OCI-LY1 (cell line): ENCODE measurements at regions not wholly inside any gene's neighbourhood (a gene's known extent, or its start where the extent isn't known, plus 50 kb on each side); places are given as distances from the start of the nearest gene placed in this dataset.

Experiments
- EZH2 ChIP-seq: fragments of 200-600 bp; sonication (generic), shearing (Covaris generic); IDR thresholded peaks from 2 replicates; pipeline ENCODE4 v1.8.0; 2017; ENCODE audit warnings: borderline replicate concordance, mixed run types, mild to moderate bottlenecking, antibody characterized with exemption, low read length, moderate library complexity, mixed read lengths
- TF ChIP-seq, protein P1 (sequence below): fragments of 200-600 bp; sonication (generic), shearing (Covaris generic); IDR thresholded peaks from 2 replicates; pipeline ENCODE4 v1.5.1; 2017; ENCODE audit warnings: mild to moderate bottlenecking, antibody characterized with exemption, low read length, moderate library complexity, mixed read lengths

DNA sequence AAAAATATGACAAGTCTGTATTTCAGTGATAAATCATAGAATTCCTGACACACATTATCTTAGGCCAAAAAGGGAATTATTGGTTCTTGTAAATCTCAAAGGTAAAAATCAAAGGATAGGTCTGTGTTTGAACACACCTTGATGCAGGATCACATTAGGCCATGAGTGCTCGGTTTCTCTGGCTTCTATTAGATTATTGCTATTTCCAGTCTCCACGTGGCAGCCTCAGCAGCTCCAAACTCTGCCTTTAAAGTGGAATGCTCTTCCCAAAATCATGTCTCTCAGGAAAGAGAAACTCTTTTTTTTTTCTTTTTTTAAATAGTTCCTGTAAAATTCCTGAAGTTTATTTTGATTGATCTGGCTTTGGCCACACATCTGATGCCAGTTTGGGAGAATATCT lies 105.6 kb upstream of the FRMD6 start:
- TF ChIP-seq, protein P1, sequence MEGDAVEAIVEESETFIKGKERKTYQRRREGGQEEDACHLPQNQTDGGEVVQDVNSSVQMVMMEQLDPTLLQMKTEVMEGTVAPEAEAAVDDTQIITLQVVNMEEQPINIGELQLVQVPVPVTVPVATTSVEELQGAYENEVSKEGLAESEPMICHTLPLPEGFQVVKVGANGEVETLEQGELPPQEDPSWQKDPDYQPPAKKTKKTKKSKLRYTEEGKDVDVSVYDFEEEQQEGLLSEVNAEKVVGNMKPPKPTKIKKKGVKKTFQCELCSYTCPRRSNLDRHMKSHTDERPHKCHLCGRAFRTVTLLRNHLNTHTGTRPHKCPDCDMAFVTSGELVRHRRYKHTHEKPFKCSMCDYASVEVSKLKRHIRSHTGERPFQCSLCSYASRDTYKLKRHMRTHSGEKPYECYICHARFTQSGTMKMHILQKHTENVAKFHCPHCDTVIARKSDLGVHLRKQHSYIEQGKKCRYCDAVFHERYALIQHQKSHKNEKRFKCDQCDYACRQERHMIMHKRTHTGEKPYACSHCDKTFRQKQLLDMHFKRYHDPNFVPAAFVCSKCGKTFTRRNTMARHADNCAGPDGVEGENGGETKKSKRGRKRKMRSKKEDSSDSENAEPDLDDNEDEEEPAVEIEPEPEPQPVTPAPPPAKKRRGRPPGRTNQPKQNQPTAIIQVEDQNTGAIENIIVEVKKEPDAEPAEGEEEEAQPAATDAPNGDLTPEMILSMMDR, result no peak
- TF ChIP-seq EZH2, result no peak
